ENCODE measurements at regions not wholly inside any gene's neighbourhood (a gene's known extent, or its start where the extent isn't known, plus 50 kb on each side); places are given as distances from the start of the nearest gene placed in this dataset.

DNA sequence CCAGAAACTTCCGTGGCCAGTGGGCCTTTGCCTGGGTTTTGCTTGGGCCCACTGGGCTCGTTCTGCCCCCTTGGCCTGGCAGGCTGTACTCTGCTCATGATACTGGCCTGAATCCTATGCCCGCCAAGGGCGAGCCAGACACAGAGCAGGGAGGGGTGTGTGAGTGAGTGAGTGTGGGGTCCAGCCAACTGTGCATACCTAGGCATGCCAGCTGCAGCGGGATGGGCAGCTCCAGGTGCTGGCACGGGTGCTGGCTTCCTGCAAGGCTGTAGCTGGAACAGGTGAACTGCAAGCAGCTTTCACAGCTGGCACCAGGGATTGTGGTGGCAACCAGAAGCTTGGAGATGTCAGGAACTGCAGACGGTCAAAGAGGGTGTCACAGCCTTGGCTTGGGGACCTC lies 1276.4 kb downstream of the SLC16A7 start:
- DNase-seq (ENCODE audit: low read depth) = no peak

DNA sequence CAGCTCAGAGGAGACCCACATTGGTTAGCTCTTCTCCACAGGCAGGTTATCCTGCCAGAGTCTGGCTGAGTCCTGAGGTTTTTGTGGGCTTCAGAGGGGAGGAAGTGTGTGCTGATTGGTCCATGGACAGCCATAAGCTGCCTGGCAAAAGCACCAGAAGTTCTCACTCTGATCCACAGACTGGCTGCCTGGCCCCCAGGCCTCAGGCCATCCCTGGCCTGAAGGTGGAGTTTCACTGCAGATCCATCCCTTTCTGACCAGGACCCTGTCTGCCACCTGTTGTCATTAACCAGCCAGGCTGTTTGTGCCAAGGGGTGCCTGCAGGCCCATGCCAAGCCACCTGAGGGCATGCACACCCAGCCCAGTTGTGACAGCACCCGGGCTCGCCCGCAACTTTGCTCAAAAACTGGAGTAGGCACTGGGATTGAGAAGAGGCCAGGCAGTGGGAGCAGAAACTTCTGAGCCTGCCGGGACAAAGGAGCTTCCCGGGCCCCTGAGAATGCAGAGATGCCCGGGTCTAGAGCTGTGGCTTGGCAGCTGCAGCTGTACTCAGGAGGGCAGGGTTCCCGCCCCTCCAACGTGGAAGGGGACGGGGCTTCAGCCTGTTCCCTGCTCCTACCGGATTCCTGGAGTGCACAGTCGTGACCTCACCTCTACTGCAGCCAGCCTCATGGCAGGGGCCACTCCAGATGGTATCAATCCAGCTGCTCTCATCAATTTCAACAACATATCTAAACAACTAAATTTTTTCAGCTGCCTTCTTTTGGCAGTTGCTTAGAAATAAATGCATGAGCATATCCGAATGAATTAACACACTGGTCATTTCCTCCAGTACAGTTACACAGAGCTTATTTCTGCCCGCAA lies 1277.3 kb downstream of the SLC16A7 start:
- no peak for DNase-seq (ENCODE audit: low read depth)

DNA sequence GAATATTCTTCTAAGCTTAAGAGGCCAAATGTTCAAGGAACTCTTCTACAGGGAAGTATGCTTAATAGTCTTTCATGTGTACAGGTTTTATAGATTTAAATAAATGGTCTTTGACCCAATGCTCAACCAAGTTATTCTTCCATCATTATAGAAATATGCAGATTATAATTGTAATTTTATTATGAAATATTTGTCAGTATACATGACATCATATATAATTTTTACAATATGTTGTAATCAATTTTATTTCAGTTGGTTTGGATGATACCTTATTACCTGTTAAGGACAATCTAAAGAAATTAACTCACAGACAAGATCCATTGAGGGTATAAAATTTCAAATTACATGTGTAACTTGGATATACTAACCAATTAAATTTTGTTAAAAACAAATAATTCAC lies 1278.3 kb downstream of the SLC16A7 start:
- no peak for DNase-seq (ENCODE audit: low read depth)

DNA sequence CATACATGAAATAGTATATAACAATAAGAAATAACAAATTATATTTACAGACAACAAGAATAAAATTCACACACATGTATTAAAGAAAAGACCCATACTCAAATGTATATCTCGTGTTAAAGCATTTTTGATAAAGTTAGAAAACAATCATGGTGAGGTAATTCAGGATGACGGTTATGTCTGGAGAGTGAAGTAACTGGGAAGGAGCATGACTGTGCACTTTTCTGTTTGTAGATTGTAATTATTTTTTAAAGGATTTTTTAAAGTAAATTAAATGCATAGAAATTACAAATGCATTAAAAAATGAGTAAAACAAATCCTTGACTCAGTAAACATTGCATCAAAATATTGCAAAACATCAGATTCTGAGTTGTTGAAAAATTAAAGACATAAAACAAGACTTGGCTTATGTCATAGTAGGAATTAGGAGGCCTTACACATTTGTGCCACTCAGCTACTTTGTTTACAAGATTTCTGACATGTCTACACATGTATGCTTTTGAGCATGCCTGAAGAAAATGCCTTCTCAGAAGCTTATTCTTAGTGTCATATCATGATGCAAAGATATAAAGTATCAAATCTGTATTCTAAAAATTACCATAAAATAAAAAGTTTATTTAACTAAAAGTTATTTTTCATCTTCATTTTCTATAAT lies 1325.1 kb downstream of the SLC16A7 start:
- DNase-seq (ENCODE audit: low read depth) = no peak

DNA sequence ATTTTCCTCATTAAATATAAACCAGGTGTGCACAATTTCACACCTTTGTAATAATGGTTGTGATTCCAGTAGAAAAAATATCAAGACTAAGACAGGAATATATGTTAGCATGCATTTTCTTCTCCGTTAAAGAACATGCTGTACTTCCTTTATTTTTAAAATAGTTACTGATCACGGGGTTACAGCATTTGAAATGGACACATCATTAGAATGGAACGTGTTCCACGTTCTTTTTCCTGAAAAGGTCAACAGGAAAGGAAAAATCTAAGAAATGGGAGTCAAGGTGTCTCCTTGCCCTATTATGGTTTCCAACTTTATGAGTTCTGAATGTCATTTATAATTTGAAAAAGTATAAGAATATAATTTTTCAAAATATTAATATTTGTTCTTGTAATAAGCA lies 1325.7 kb downstream of the SLC16A7 start:
- DNase-seq (ENCODE audit: low read depth) = no peak

DNA sequence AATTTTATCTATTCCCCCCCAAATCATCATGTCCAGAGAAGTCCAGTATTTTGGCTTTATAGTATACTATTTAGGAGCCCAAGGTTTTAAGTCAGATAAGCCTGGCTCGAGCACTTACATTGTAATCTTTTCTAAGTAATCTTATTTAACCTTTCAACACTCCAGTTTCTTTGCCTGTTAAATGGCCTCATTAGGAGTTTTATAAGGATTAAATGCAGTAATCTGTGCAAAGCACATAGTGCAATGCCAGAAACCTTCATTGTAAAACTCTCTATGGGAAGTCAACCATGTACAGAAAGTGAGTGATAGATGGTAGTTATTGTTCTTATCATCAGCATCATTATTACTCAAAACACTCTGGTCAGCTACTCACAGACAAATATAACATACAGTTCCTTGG lies 1330.4 kb downstream of the SLC16A7 start:
- DNase-seq (ENCODE audit: low read depth) = no peak

DNA sequence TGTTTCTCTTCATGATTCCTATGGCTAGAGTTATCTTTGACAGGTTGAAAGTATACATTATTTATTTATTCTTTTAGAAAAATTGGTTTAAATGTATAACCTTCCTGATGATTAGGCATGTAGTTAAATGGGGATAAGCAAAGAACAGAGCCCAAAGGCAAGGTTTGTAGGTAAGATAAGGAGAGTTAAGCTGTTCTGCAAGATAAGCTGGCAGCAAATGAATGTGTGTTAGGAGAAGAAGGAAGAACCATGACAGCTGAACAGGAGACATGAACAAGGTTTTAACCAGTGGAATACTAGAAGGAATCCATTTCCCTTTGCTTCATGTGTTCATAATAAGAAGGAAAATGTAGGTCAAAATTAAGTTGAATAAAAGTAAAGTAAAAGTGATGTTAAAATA lies 1330.1 kb upstream of the USP15 start:
- no peak for DNase-seq (ENCODE audit: low read depth)

DNA sequence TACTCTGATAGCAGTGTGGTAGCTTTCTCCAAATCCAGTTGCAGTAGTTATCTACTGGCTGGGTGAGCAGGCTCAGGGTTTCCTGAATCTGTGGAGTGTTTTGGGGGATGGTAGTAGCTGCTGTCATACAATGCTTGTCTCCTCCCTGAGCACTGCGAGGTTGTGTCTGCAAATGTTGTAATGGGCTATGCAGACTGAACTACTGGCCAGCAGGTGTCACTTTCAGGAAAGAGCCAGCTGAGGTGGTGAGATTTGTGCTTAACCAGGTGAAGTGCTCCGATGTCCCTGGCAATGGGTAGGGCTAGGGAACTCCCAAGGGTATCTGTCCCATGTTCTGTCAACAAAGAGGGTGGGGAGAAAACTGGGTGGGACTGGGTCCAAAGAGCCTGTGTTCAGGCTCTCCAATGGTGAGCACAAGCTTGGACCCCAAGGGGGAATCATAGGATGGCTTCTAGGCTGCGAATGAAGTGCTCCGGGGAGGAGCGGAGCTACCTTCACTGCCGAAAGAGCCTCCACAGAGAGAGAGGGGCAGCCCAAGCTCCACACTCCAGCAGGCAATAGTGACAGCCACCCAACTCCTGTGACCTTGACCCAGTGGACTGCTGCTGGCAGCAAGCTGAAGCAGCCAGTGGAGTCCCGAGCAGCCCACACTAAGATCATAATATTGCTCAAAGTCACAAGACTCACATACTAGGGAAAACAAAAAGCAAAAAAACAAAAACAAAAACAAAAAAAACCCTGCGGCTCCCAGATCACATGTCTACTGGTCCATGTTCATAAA lies 1324.0 kb upstream of the USP15 start:
- no peak for DNase-seq (ENCODE audit: low read depth)

DNA sequence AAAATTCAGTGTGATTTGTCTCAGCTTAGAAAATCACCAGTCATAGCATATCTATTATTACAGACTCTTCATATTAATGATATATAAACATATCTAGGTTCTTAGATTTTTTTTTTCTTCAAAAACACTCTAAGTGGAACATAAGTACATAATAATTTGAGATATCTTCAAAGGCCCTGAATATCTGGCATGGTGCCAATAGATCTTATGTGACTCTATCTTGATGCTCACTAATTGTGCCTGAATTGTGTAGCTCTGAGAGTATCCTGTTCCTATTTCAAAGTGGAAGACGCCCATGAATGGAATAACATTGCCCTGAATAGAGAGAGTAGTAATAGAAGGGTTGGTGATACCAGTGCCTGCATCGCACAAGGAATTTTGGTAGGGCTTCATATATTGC lies 1312.7 kb upstream of the USP15 start:
- DNase-seq (ENCODE audit: low read depth) = no peak

DNA sequence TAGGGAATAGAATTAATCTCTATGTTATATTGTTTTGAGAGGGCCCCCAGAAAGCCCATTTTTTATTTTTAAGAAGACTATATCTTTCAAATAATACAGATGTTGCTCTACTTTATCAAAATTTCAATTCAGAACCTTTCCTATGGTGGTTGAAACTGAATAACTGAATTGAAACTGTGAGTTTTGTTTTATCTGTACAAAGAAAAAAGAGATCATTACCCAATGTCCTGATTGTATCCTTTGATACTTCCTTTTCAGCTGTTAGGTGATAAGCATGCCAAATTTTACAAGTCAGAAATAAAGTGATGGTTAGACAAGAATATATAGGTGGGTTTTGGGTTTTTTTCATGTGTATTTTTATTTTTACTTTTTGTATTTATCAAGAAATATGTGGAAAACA lies 1293.1 kb upstream of the USP15 start:
- DNase-seq (ENCODE audit: low read depth) = no peak

DNA sequence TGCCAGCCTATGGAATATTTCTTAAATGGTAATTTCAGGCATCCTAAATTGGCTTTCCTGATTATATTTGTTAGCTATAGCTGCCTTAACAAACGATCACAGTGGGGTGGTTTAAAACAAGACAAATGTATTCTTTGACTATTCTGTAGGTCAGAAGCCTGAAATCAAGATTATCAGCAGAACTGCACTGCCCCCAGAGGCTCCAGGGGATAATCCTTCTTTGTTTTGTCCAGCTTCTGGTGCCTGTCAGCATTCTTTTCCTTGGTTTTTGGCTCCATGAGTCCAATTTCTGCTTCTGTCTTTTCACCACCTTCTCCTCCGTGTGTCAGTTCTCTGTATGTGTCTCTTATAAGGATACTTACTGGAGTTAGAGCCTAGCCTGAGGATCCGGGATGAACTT lies 1282.2 kb upstream of the USP15 start:
- DNase-seq (ENCODE audit: low read depth) = no peak

DNA sequence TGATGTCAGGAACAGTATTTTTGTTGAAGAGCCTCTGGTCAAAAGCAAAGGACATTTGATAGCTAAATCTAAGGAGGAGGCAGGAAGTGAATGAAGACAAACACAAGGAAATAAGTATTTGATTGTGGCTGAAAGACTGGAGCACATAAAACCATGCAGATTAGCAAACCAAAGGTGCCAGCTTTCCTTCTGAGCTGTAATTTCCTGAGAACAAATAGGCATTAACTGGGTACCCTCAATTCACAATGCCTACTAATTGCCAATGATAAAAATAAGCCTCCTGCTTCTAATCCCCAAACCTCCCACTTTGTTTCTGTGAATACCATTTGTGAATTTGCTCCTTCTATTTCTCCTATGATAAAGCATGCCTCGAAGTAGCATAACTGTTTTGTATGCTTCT lies 1279.6 kb upstream of the USP15 start:
- DNase-seq (ENCODE audit: low read depth) = no peak

DNA sequence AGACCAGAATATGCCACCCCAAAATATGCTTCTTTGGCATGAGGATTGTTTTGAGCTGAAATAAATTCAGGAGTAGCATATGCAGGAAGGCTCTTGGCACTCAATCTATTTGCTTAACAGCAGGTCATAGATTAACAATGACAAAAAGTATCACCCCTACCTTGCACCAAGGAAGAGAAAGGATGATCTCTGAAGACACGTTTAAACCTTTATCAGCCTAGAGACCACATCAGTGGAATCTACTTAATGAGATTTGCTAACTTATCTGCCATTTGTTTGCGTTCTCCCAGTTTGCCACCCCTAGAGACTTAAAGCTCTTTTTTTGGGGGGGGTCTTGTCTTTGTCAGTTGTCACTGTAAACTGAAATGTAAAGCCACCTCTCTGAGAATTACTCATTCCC lies 1278.7 kb upstream of the USP15 start:
- DNase-seq (ENCODE audit: low read depth) = no peak

DNA sequence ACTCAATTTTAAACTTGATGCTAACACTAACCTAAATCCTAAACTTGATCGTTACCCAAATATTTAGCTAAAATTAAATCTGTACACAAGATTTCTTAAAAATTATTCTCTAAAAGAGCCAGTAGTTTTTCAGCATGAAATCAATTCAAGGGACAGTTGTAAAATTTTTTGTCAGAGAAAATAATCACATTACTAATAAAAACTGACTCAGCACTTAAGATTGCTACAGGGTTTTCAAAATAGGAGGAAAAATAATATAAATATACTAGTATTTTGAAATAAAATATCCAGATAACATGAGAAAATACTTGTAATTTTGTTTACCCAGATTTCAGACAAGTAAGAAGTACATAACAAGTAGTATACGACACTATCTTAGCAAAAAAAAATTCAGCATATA lies 1268.1 kb upstream of the USP15 start:
- DNase-seq (ENCODE audit: low read depth) = no peak

DNA sequence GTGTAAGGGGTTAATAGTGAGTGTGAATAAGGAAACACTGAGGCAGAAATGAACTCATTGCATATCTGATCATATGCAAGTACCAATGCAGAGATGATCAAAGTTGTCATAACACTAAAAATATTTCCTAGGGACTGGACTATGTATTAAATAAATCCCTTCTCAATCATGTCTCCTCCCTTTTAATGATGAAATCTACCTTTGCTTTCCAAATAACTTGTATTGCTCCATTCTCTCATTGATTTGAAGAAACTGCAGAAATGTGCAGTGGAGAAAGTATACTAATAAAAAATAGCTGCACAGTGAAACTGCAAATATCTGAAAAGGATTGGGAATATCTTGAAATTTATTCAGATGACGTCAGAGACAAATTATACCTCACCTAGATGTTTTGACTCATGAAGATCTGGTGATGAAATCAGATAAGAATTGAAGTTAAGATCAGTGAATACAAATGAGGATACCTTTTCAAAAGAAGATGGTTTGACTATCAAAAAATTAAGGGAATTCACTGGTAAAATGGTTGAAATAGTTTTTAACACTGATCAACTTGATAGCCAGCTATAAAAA lies 1264.9 kb upstream of the USP15 start:
- DNase-seq (ENCODE audit: low read depth) = no peak

DNA sequence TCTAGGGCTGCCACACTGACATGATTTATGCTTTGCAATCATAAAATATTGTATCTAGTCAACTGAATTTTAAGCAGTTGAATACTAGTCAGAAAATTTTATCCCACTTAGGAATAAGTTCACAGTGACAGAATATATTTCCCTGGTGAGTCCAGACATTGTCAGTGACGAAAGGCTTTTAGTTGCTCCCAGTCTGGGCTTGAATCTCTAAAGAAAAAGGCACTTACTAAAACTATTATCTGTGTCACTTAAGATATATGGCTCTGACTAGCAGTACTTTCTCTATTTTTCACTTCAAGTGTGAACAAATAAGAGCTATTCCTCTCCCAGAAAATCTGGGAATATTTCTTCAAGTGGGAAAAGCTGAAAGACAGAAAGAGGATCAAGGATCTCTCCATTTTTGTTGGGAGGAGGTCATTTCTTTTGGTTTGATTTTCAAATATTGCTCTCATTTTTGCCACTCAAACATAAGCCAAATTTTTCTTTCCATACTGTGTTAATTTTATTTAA lies 1262.3 kb upstream of the USP15 start:
- DNase-seq (ENCODE audit: low read depth) = no peak

DNA sequence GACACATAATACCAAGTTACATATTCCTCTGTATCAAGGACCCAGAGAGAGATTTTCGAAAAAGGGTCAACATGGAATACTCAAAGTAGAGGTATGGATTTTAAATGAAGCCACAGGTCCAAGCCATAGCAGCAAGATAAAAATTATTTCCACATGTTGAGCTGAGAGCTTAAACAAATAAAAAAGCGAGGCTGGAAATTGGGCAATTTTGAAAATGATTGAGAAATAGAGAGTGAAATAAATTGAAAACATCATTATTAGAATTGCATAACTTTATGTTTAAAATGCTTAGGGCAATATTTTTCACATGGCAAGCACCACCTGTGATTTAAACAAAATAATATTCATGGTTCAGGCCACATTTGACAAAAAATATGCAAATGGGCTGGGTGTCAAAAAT lies 1251.0 kb upstream of the USP15 start:
- DNase-seq (ENCODE audit: low read depth) = no peak

DNA sequence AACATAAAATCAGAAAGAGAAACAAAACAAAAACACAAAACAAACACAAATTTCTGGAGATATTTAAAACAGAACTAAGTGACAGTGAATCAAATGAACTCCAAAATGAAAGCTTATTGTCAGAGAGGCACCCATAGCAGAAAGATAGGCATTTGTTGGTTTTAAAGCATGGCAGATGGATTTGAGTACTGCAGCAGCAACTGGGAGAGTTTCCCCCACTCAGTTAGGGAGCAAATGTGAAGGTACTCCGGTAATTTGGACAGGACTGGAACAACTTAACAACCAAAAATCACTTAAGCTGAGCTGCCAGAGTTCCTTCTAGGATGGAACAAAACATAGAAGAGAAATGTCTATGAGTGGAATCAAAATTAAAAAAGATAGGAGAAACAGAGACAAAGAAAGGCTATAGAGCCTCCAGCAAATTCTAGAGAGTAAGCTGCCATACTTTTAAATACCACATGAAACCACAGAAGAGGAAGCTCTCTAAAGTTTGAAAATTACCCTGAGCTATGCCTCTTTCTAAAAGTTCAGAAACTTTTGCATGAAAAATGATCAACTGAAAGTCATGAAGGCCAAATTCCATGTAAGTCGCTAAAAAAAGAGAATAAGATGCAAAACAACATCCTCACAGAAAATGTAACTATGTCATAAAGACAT lies 1248.3 kb upstream of the USP15 start:
- no peak for DNase-seq (ENCODE audit: low read depth)

DNA sequence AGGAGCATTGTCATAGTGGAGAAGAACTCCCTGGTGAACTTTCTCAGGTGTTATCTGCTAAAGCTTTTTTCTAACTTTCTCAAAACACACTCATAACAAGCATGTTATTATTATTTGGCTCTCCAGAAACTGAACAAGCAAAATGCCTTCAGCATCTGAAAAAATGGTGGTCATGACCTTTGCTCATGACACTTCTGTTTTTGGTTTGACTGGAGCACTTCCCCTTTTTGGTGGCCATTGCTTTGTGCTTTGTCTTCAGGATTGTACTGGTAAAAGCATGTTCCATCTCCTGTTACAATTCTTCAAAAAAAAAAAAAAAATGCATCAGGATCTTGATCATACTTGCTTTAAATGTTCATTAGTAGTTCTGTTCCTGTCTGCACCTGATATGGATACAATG lies 1241.6 kb upstream of the USP15 start:
- no peak for DNase-seq (ENCODE audit: low read depth)

DNA sequence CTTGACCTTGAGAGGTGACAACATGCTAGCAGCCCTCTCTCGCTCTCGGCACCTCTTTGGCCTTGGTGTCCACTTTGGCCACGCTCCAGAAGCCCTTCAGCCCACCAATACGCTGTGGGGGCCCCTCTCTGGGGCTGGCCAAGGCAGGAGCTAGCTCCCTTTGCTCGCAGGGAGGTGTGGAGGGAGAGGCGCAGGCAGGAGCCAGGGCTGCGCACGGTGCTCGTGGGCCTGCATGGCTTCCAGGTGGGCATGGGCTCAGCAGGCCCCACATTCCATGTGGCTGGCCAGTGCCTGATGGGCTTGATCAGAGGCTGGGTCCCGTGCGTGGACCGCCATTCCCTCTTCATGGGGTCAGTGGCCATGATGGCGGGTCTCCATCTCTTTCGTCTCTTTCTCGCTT lies 1237.0 kb upstream of the USP15 start:
- no peak for DNase-seq (ENCODE audit: low read depth)

DNA sequence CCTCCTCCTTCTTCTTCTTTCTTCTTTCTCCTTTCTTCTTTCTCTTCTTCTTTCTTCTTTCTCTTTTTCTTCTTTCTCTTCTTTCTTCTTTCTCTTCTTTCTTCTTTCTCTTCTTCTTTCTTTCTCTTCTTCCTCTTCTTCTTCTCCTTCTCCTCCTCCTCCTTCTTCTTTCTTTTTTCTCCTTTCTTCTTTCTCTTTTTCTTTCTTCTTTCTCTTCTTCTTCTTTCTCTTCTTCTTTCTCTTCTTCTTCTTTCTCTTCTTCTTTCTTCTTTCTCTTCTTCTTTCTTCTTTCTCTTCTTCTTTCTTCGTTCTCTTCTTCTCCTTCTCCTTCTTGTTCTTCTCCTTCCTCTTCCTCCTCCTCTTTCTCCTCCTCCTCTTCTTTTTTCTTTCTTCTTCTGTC lies 1230.7 kb upstream of the USP15 start:
- no peak for DNase-seq (ENCODE audit: low read depth)

DNA sequence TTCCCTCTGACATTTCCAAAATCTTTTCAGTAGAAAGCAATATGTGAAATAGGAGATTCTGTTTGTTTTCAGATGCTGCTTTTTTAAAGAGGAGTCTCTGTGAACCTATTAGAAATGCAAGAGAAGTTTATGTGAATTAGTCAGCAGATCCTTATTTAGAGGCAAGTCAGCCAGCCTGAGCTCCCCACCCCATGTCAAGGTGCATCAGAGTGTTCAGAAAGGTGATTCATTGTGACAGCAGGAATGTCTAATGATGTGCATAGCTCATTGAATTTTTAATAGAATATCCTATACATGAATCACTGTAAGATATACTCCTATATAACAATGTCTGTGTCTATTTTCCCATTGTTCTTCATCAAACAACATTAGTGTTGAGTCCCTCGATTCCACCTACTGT lies 1222.4 kb upstream of the USP15 start:
- DNase-seq (ENCODE audit: low read depth) = no peak

Data from activated T-cell treated with anti-CD3 and anti-CD28 coated beads for 1 hour (primary cell).